HepG2 (cell line): ENCODE measurements at regions not wholly inside any gene's neighbourhood (a gene's known extent, or its start where the extent isn't known, plus 50 kb on each side); places are given as distances from the start of the nearest gene placed in this dataset.

Experiments used
- TF ChIP-seq, protein P1 (sequence below): sonication (generic); formaldehyde crosslinking; IDR thresholded peaks from 2 replicates; pipeline ENCODE4 v1.8.0; 2022; ENCODE audit warnings: mild to moderate bottlenecking, missing genetic modification reagents, borderline replicate concordance
- TF ChIP-seq, protein P2 (sequence below): IDR thresholded peaks from 2 replicates; pipeline ENCODE4 v1.6.1; 2018; ENCODE audit warnings: missing genetic modification reagents, mild to moderate bottlenecking, missing compliant biosample characterization

DNA sequence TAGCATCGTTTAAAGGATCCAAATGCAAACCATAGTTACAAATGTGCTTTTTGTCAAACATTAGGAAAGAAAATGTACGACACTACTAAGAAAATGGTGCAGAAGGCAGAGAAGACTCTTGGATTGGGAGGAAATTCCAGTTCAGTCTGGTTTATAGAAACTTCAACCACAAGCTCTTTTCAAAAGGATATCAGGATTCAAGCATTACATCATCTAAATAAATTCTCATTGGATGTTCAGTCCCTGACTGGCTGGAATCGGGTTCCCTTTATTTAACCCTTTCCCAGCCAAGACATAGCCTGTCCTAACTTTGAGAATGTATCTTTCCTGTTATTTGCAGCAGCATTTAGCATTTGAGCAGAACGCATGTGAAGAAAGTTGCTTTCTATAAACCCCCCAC is 184.6 kb downstream of the LMO4 start:
- TF ChIP-seq, protein P1, sequence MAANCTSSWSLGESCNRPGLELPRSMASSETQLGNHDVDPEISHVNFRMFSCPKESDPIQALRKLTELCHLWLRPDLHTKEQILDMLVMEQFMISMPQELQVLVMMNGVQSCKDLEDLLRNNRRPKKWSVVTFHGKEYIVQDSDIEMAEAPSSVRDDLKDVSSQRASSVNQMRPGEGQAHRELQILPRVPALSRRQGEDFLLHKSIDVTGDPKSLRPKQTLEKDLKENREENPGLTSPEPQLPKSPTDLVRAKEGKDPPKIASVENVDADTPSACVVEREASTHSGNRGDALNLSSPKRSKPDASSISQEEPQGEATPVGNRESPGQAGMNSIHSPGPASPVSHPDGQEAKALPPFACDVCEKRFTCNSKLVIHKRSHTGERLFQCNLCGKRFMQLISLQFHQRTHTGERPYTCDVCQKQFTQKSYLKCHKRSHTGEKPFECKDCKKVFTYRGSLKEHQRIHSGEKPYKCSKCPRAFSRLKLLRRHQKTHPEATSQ = no peak
- TF ChIP-seq, protein P2, sequence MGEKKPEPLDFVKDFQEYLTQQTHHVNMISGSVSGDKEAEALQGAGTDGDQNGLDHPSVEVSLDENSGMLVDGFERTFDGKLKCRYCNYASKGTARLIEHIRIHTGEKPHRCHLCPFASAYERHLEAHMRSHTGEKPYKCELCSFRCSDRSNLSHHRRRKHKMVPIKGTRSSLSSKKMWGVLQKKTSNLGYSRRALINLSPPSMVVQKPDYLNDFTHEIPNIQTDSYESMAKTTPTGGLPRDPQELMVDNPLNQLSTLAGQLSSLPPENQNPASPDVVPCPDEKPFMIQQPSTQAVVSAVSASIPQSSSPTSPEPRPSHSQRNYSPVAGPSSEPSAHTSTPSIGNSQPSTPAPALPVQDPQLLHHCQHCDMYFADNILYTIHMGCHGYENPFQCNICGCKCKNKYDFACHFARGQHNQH (CRISPR knock-in tag) = no peak
